Tibial nerve (tissue), 4 donors: ENCODE measurements at regions not wholly inside any gene's neighbourhood (a gene's known extent, or its start where the extent isn't known, plus 50 kb on each side); places are given as distances from the start of the nearest gene placed in this dataset.

ENCODE experiments used
- DNase-seq, 2 donors: peaks; one replicate each; pipeline ENCODE4 v3.0.0-alpha.2; 2019; ENCODE audit warnings: low spot score in 2 of 2
- H3K27ac ChIP-seq, 4 donors: fragments of 200-600 bp; sonication (generic) in 3 of 4; one replicate each; pipeline ENCODE4 v1.5.1; 2017 to 2019; ENCODE audit warnings: mild to moderate bottlenecking in 1 of 4
- H3K27me3 ChIP-seq, 2 donors: fragments of 200-600 bp; sonication (generic) in 1 of 2; one replicate each; pipeline versions ENCODE4 v1.5.1 to v1.6.0; 2017 to 2019
- H3K36me3 ChIP-seq, 3 donors: fragments of 200-600 bp; sonication (generic); one replicate each; pipeline ENCODE4 v1.5.1; 2018 to 2019
- H3K4me1 ChIP-seq, 4 donors: fragments of 200-600 bp; sonication (generic) in 3 of 4; one replicate each; pipeline ENCODE4 v1.5.1; 2017 to 2019
- H3K4me3 ChIP-seq, 4 donors: fragments of 200-600 bp; sonication (generic) in 3 of 4; one replicate each; pipeline ENCODE4 v1.5.1; 2017 to 2019; ENCODE audit warnings: mild to moderate bottlenecking in 1 of 4, moderate library complexity in 1 of 4
- H3K9me3 ChIP-seq, 4 donors: fragments of 200-600 bp; sonication (generic) in 3 of 4; one replicate each; pipeline ENCODE4 v1.5.1; 2017 to 2019
- EP300 ChIP-seq, 2 donors: sonication (generic); formaldehyde crosslinking; IDR thresholded peaks; one replicate each; pipeline ENCODE4 v1.6.1; 2017; ENCODE audit warnings: antibody characterized with exemption in 2 of 2, mild to moderate bottlenecking in 1 of 2
- POLR2A ChIP-seq, 2 donors: fragments of 450-650 bp; IDR thresholded peaks; one replicate each; pipeline ENCODE4 v1.6.1; 2017; ENCODE audit warnings: antibody characterized with exemption in 2 of 2, mild to moderate bottlenecking in 2 of 2, moderate library complexity in 2 of 2
- WGBS, 2 donors: methylation state at CpG; one replicate each; pipeline ENCODE4 v1.1.5; 2018; 5-methylcytosine and 5-hydroxymethylcytosine counted together
- TF ChIP-seq, protein P1 (sequence below), 5 experiments: fragments of 200-600 bp in 3 of 5; fragments of 450-650 bp in 2 of 5; sonication (generic) in 3 of 5; IDR thresholded peaks; one replicate each; pipeline ENCODE4 v1.5.1; 2016 to 2019; ENCODE audit warnings: antibody characterized with exemption in 5 of 5, mild to moderate bottlenecking in 3 of 5, moderate library complexity in 2 of 5

GRCh38 chr12:58564721-58565120, 355.6 kb downstream of the LRIG3 start:
- H3K27ac ChIP-seq = no peak overlapping the region
- TF ChIP-seq, protein P1, sequence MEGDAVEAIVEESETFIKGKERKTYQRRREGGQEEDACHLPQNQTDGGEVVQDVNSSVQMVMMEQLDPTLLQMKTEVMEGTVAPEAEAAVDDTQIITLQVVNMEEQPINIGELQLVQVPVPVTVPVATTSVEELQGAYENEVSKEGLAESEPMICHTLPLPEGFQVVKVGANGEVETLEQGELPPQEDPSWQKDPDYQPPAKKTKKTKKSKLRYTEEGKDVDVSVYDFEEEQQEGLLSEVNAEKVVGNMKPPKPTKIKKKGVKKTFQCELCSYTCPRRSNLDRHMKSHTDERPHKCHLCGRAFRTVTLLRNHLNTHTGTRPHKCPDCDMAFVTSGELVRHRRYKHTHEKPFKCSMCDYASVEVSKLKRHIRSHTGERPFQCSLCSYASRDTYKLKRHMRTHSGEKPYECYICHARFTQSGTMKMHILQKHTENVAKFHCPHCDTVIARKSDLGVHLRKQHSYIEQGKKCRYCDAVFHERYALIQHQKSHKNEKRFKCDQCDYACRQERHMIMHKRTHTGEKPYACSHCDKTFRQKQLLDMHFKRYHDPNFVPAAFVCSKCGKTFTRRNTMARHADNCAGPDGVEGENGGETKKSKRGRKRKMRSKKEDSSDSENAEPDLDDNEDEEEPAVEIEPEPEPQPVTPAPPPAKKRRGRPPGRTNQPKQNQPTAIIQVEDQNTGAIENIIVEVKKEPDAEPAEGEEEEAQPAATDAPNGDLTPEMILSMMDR (IDR thresholded peaks at IDR 0.05) = no peak
- TF ChIP-seq EP300 (IDR thresholded peaks at IDR 0.05) (no peak), POLR2A (IDR thresholded peaks at IDR 0.05) (no peak)
- 17 to 30% methylated on average over 1 of the region's 1 CpG for WGBS, 2 donors
- no peak for DNase-seq
- H3K27me3 ChIP-seq = no peaks in the 10 kb centered on the region
- H3K4me3 ChIP-seq = no peak overlapping the region
- no peaks in the 10 kb centered on the region for H3K36me3 ChIP-seq
- no peaks in the 10 kb centered on the region for H3K9me3 ChIP-seq
- no peaks in the 10 kb centered on the region for H3K4me1 ChIP-seq

GRCh38 chr12:58566599-58566998, 353.7 kb downstream of the LRIG3 start:
- WGBS, 2 donors = 60 to 66% methylated on average over 3 of the region's 3 CpGs
- TF ChIP-seq EP300 (IDR thresholded peaks at IDR 0.05) = no peak
- TF ChIP-seq, protein P1 (IDR thresholded peaks at IDR 0.05) = no peak
- TF ChIP-seq POLR2A (IDR thresholded peaks at IDR 0.05) = no peak
- DNase-seq = no peak
- Histone ChIP-seq H3K36me3 (no peaks in the 10 kb centered on the region), H3K27ac (no peak overlapping the region), H3K4me1 (no peaks in the 10 kb centered on the region), H3K27me3 (no peaks in the 10 kb centered on the region), H3K9me3 (no peaks in the 10 kb centered on the region), H3K4me3 (no peak overlapping the region)

GRCh38 chr12:58567189-58567588, 353.1 kb downstream of the LRIG3 start:
- DNase-seq = no peak
- 91 to 97% methylated on average over 1 of the region's 1 CpG for WGBS, 2 donors
- H3K27ac ChIP-seq = no peak overlapping the region
- H3K4me1 ChIP-seq = no peaks in the 10 kb centered on the region
- no peaks in the 10 kb centered on the region for H3K36me3 ChIP-seq
- no peak overlapping the region for H3K4me3 ChIP-seq
- no peaks in the 10 kb centered on the region for H3K27me3 ChIP-seq
- TF ChIP-seq, protein P1 (IDR thresholded peaks at IDR 0.05) = no peak
- TF ChIP-seq EP300 (IDR thresholded peaks at IDR 0.05) = no peak
- no peak for TF ChIP-seq POLR2A (IDR thresholded peaks at IDR 0.05)
- no peaks in the 10 kb centered on the region for H3K9me3 ChIP-seq

DNA sequence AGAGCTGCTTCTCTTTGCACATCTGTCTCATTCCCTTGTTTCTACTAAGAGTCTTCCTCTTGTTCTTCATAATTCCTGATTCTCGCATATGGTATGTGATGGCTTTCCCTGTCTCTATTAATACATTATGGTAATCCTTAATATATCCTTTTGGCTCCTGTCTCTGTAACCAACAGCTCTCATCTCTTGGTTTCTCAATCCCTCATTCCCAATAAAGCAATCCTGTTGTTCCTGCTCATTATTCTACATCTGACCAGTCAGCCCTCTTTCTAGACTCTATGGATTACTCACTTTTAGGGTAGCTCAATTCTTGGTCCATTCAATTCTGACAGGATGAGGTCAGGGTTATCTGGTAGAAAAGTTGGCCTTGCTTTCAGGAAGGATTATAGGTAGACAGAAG, 349.9 kb downstream of the LRIG3 start:
- H3K4me3 ChIP-seq = no peak overlapping the region
- no peak overlapping the region for H3K27ac ChIP-seq

GRCh38 chr12:58575256-58575655, 345.0 kb downstream of the LRIG3 start:
- TF ChIP-seq, protein P1 (IDR thresholded peaks at IDR 0.05) = no peak
- no peak for TF ChIP-seq EP300 (IDR thresholded peaks at IDR 0.05)
- no peak for TF ChIP-seq POLR2A (IDR thresholded peaks at IDR 0.05)
- H3K27me3 ChIP-seq = no peaks in the 10 kb centered on the region
- H3K27ac ChIP-seq = no peak overlapping the region
- WGBS, 2 donors = 53 to 55% methylated on average over 5 of the region's 5 CpGs
- no peak for DNase-seq
- no peaks in the 10 kb centered on the region for H3K9me3 ChIP-seq
- H3K36me3 ChIP-seq = no peaks in the 10 kb centered on the region
- no peak overlapping the region for H3K4me3 ChIP-seq
- peaks cover 0 to 10% (median 0%) of the 10 kb centered on the region in 4 donors for H3K4me1 ChIP-seq

More for the DNA sequence above, 349.9 kb downstream of the LRIG3 start:
- TF ChIP-seq EP300 (IDR thresholded peaks at IDR 0.05) (no peak), POLR2A (IDR thresholded peaks at IDR 0.05) (no peak)
- TF ChIP-seq, protein P1 (IDR thresholded peaks at IDR 0.05) = no peak
- Histone ChIP-seq H3K27me3 (no peaks in the 10 kb centered on the region), H3K9me3 (no peaks in the 10 kb centered on the region), H3K36me3 (no peaks in the 10 kb centered on the region), H3K4me1 (peaks cover 0 to 8% (median 0%) of the 10 kb centered on the region in 4 donors)
- WGBS, 2 donors = 91 to 98% methylated on average over 1 of the region's 1 CpG
- DNase-seq = no peak
